Smooth muscle cell (in vitro differentiated cells): ENCODE measurements at regions not wholly inside any gene's neighbourhood (a gene's known extent, or its start where the extent isn't known, plus 50 kb on each side); places are given as distances from the start of the nearest gene placed in this dataset.

Source experiments
- DNase-seq: peaks from one replicate; lab custom pipeline; 2025; ENCODE audit not compliant: unreplicated experiment; lab: John Stamatoyannopoulos, UW
- H2AFZ ChIP-seq: fragments of 200-600 bp; sonication (generic); 2 replicates; pipeline ENCODE4 v1.6.0; 2016; ENCODE audit warnings: antibody characterized with exemption, low read depth, mild to moderate bottlenecking
- H3F3A ChIP-seq: fragments of 200-600 bp; sonication (generic); 2 replicates; pipeline ENCODE4 v1.6.0; 2017; ENCODE audit warnings: antibody characterized with exemption, low read depth
- H3K27ac ChIP-seq: fragments of 200-600 bp; sonication (generic); 2 replicates; pipeline ENCODE4 v1.5.1; 2016; ENCODE audit warnings: low read depth, mild to moderate bottlenecking
- H3K27me3 ChIP-seq: fragments of 200-600 bp; sonication (generic); 2 replicates; pipeline ENCODE4 v1.6.1; 2016; ENCODE audit warnings: low read depth, mild to moderate bottlenecking
- H3K36me3 ChIP-seq: fragments of 200-600 bp; sonication (generic); 2 replicates; pipeline ENCODE4 v1.5.1; 2016; ENCODE audit warnings: low read depth
- H3K4me1 ChIP-seq: fragments of 200-600 bp; sonication (generic); 2 replicates; pipeline ENCODE4 v1.5.1; 2016; ENCODE audit warnings: low read depth
- H3K4me2 ChIP-seq: fragments of 200-600 bp; sonication (generic); 2 replicates; pipeline ENCODE4 v1.6.0; 2016; ENCODE audit warnings: mild to moderate bottlenecking
- H3K4me3 ChIP-seq: fragments of 200-600 bp; sonication (generic); 2 replicates; pipeline ENCODE4 v1.5.1; 2016; ENCODE audit warnings: mild to moderate bottlenecking
- H3K79me2 ChIP-seq: fragments of 200-600 bp; sonication (generic); 2 replicates; pipeline ENCODE4 v1.6.0; 2016; ENCODE audit warnings: low read depth, mild to moderate bottlenecking
- H3K9ac ChIP-seq: fragments of 200-600 bp; sonication (generic); 2 replicates; pipeline ENCODE4 v1.6.0; 2016; ENCODE audit warnings: low read depth
- H3K9me3 ChIP-seq: fragments of 200-600 bp; sonication (generic); replicated peaks from 2 replicates; pipeline ENCODE4 v1.5.1; 2016; ENCODE audit warnings: low read depth
- H4K20me1 ChIP-seq: fragments of 200-600 bp; sonication (generic); 2 replicates; pipeline ENCODE4 v1.6.0; 2016; ENCODE audit warnings: low read depth
- CTCF ChIP-seq: fragments of 200-600 bp; sonication (generic); IDR thresholded peaks from 2 replicates; pipeline ENCODE4 v1.5.1; 2017; ENCODE audit warnings: borderline replicate concordance, mild to moderate bottlenecking, antibody characterized with exemption; ENCODE audit not compliant: insufficient read depth, poor library complexity, severe bottlenecking
- WGBS: methylation state at CpG from one replicate; pipeline ENCODE4 v1.1.7; 2016; ENCODE audit warnings: low lambda C conversion rate; 5-methylcytosine and 5-hydroxymethylcytosine counted together

GRCh38 chr1:14310476-14310875 is 288.0 kb upstream of the KAZN start:
- Histone ChIP-seq H3K4me3 (no peak overlapping the region), H3K4me2 (no peak overlapping the region), H4K20me1 (no peaks in the 10 kb centered on the region), H3K36me3 (no peaks in the 10 kb centered on the region), H3K9me3 (no peaks in the 10 kb centered on the region), H3K27ac (no peak overlapping the region), H3K4me1 (no peaks in the 10 kb centered on the region), H3K9ac (no peak overlapping the region), H2AFZ (no peak overlapping the region), H3K27me3 (no peaks in the 10 kb centered on the region), H3F3A (no peaks in the 10 kb centered on the region), H3K79me2 (no peaks in the 10 kb centered on the region)
- 92% methylated on average over 9 of the region's 9 CpGs for WGBS
- no peak for TF ChIP-seq CTCF
- DNase-seq: no peak

DNA sequence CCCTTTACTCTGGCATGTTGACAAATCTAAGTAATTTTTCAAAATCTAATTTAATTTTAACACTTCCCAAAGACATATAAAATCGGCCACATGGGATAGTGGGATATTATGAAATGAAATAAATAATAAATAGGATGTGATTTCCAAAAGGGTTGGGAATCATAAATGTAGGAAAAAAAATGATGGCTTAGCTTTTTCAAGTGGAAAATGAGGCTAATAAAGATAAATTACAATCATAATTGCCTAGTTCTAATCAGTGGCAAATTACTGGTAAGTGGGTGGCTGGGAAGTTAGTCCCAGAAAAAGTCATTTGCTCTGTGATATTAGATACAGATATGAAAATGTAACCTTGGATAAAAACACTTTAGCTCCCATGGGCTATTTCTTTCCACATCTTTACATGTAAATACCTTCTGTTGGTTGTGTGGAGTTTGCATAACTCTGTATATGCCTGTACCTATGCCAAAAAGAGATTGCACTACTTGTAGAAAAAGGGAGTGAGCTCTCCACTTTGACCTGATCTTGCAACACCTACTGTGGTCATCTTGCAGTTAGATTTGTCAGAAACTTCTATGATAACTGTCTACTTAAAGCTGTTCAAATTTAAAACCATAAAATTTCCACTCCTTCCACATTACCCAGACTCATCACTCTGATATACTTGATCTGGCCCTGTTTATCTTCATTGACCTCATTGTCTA is 284.6 kb upstream of the KAZN start:
- 86% methylated on average over 1 of the region's 1 CpG for WGBS
- H3K79me2 ChIP-seq: no peaks in the 10 kb centered on the region
- no peaks in the 10 kb centered on the region for H3K27me3 ChIP-seq
- H3K9ac ChIP-seq: no peak overlapping the region
- DNase-seq: no peak
- no peaks in the 10 kb centered on the region for H3K4me1 ChIP-seq
- H3K36me3 ChIP-seq: no peaks in the 10 kb centered on the region
- H3K27ac ChIP-seq: no peak overlapping the region
- no peak overlapping the region for H2AFZ ChIP-seq
- TF ChIP-seq CTCF: no peak
- H3K4me2 ChIP-seq: no peak overlapping the region
- H3F3A ChIP-seq: no peaks in the 10 kb centered on the region
- no peak overlapping the region for H3K4me3 ChIP-seq
- H4K20me1 ChIP-seq: no peaks in the 10 kb centered on the region
- H3K9me3 ChIP-seq: no peaks in the 10 kb centered on the region

DNA sequence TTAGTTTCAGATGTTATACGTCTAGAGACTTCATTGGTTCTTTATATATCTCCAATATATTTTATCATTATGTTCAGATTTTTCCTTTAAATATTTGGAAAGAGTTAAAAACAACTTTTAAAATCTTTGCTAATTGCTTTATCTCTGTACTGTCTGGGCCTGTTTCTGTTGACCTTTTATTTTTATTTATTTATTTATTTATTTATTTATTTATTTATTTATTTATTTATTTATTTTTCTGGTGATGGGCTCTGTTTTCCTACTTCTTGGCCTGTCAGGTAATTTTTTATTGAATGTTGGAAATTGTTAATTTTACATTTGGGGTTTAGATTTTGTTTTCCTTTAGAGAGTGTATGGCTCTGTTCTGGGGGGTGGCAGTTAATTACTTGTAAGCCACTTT is 279.7 kb upstream of the KAZN start:
- Histone ChIP-seq H3K4me1 (no peaks in the 10 kb centered on the region), H3F3A (no peaks in the 10 kb centered on the region), H3K4me2 (no peak overlapping the region), H3K27ac (no peak overlapping the region), H3K36me3 (no peaks in the 10 kb centered on the region), H3K4me3 (no peak overlapping the region), H3K79me2 (no peaks in the 10 kb centered on the region), H4K20me1 (no peaks in the 10 kb centered on the region), H2AFZ (no peak overlapping the region), H3K9me3 (no peaks in the 10 kb centered on the region), H3K27me3 (no peaks in the 10 kb centered on the region), H3K9ac (no peak overlapping the region)
- no peak for DNase-seq
- TF ChIP-seq CTCF: no peak
- 91% methylated on average over 1 of the region's 1 CpG for WGBS

GRCh38 chr1:14320518-14320917 is 278.0 kb upstream of the KAZN start:
- H3K4me3 ChIP-seq: no peak overlapping the region
- no peak overlapping the region for H2AFZ ChIP-seq
- H3K9me3 ChIP-seq: no peaks in the 10 kb centered on the region
- no peak for TF ChIP-seq CTCF
- H3K36me3 ChIP-seq: no peaks in the 10 kb centered on the region
- WGBS: 50% methylated on average over 2 of the region's 2 CpGs
- no peaks in the 10 kb centered on the region for H3F3A ChIP-seq
- no peaks in the 10 kb centered on the region for H3K4me1 ChIP-seq
- H3K9ac ChIP-seq: no peak overlapping the region
- no peak overlapping the region for H3K4me2 ChIP-seq
- H4K20me1 ChIP-seq: no peaks in the 10 kb centered on the region
- no peak overlapping the region for H3K27ac ChIP-seq
- no peak for DNase-seq
- H3K79me2 ChIP-seq: no peaks in the 10 kb centered on the region
- no peaks in the 10 kb centered on the region for H3K27me3 ChIP-seq
